B cell (primary cell): ENCODE measurements at regions not wholly inside any gene's neighbourhood (a gene's known extent, or its start where the extent isn't known, plus 50 kb on each side); places are given as distances from the start of the nearest gene placed in this dataset.

Source experiments
- ATAC-seq: fragments of 200-7000 bp; cut with Tn5 transposase; one replicate; pipeline ENCODE4 v1.10.0; 2021; ENCODE audit warnings: low read depth, mild to moderate bottlenecking, moderate number of reproducible peaks, moderate library complexity
- CTCF ChIA-PET: fragments of 350-600 bp; sonication (Branson Sonifier 250); formaldehyde crosslinking; loops from one replicate; lab custom pipeline; 2021; ENCODE audit warnings: antibody characterized with exemption, inconsistent platforms; lab: Charles Lee
- POLR2A ChIA-PET: fragments of 350-600 bp; sonication (Branson Sonifier 250); formaldehyde crosslinking; loops from one replicate; lab custom pipeline; 2021; ENCODE audit warnings: antibody characterized with exemption; lab: Charles Lee
- DNase-seq: peaks from one replicate; pipeline ENCODE4 v3.0.0; 2013
- H2AFZ ChIP-seq: 2 replicates; pipeline ENCODE4 v1.6.1; 2012; ENCODE audit warnings: mild to moderate bottlenecking, low read depth, low read length; ENCODE audit not compliant: insufficient read depth, poor library complexity, severe bottlenecking
- H3K27ac ChIP-seq, 2 donors: 1 replicate in 1 of 2; 2 replicates in 1 of 2; pipeline ENCODE4 v1.5.1; 2012 to 2013; ENCODE audit warnings: low read length in 2 of 2, mild to moderate bottlenecking in 2 of 2, moderate library complexity in 1 of 2
- H3K27me3 ChIP-seq, 4 experiments: fragments of 200-600 bp in 1 of 4; sonication (generic) in 1 of 4; replicated peaks in 1 of 4; 1 replicate in 2 of 4; 2 replicates in 2 of 4; pipeline versions ENCODE4 v1.6.1 to v1.7.0; 2013 to 2016; ENCODE audit warnings: low read length in 3 of 4, mild to moderate bottlenecking in 2 of 4, mixed read lengths in 1 of 4, moderate library complexity in 1 of 4; ENCODE audit not compliant: insufficient read depth in 4 of 4, control insufficient read depth in 3 of 4; ENCODE audit errors: control extremely low read depth in 1 of 4
- H3K36me3 ChIP-seq, 2 experiments: replicated peaks in 1 of 2; 1 replicate in 1 of 2; 2 replicates in 1 of 2; pipeline versions ENCODE4 v1.6.1 to v1.7.1; 2013; ENCODE audit warnings: low read length in 1 of 2; ENCODE audit not compliant: insufficient read depth in 2 of 2, control insufficient read depth in 1 of 2; ENCODE audit errors: control extremely low read depth in 1 of 2, extremely low read depth in 1 of 2
- H3K4me1 ChIP-seq, 2 donors: fragments of 200-600 bp in 1 of 2; sonication (generic) in 1 of 2; 1 replicate in 1 of 2; 2 replicates in 1 of 2; pipeline versions ENCODE4 v1.5.1 to v1.6.1; 2013 to 2017; ENCODE audit warnings: low read length in 2 of 2; ENCODE audit not compliant: control insufficient read depth in 2 of 2, insufficient read depth in 2 of 2
- H3K4me2 ChIP-seq: replicated peaks from 2 replicates; pipeline ENCODE3; 2012; ENCODE audit warnings: mild to moderate bottlenecking, low read depth, low read length; ENCODE audit not compliant: poor library complexity, severe bottlenecking
- H3K4me3 ChIP-seq, 5 experiments: fragments of 200-600 bp in 1 of 5; sonication (generic) in 1 of 5; 1 replicate in 3 of 5; 2 replicates in 2 of 5; pipeline versions ENCODE4 v1.5.1 to v1.7.0; 2011 to 2016; ENCODE audit warnings: low read length in 4 of 5, mild to moderate bottlenecking in 4 of 5, low read depth in 2 of 5, control low read depth in 1 of 5, moderate library complexity in 1 of 5; ENCODE audit not compliant: insufficient read depth in 1 of 5; ENCODE audit errors: control extremely low read depth in 1 of 5, extremely low read depth in 1 of 5
- H3K79me2 ChIP-seq: fragments of 200-600 bp; sonication (generic); one replicate; pipeline ENCODE4 v1.6.0; 2016; ENCODE audit warnings: low read length; ENCODE audit not compliant: control insufficient read depth, insufficient read depth
- H3K9ac ChIP-seq: fragments of 200-600 bp; sonication (generic); 2 replicates; pipeline ENCODE4 v1.6.1; 2017; ENCODE audit warnings: mild to moderate bottlenecking, low read length, moderate library complexity
- H3K9me3 ChIP-seq, 3 donors: one replicate each; pipeline versions ENCODE4 v1.6.1 to v1.7.1; 2013; ENCODE audit warnings: low read length in 2 of 3; ENCODE audit not compliant: control insufficient read depth in 2 of 3, insufficient read depth in 1 of 3; ENCODE audit errors: control extremely low read depth in 1 of 3
- H4K20me1 ChIP-seq: 2 replicates; pipeline ENCODE4 v1.6.0; 2012; ENCODE audit warnings: mild to moderate bottlenecking, low read length; ENCODE audit not compliant: insufficient read depth, control insufficient read depth, poor library complexity, severe bottlenecking
- H3K27ac Mint-ChIP-seq: one replicate; pipeline ENCODE4 v1.8.0; 2021; ENCODE audit warnings: mixed read lengths
- H3K27me3 Mint-ChIP-seq: one replicate; pipeline ENCODE4 v1.8.0; 2021; ENCODE audit warnings: mixed read lengths
- H3K4me1 Mint-ChIP-seq: one replicate; pipeline ENCODE4 v1.8.0; 2021; ENCODE audit warnings: mixed read lengths
- H3K4me3 Mint-ChIP-seq: one replicate; pipeline ENCODE4 v1.8.0; 2021; ENCODE audit warnings: mixed read lengths
- H3K9me3 Mint-ChIP-seq: one replicate; pipeline ENCODE4 v1.8.0; 2022; ENCODE audit warnings: mixed read lengths; ENCODE audit not compliant: insufficient read depth
- EZH2 ChIP-seq: IDR thresholded peaks from 2 replicates; pipeline ENCODE4 v1.6.1; 2012; ENCODE audit warnings: borderline replicate concordance, low read depth, mild to moderate bottlenecking, moderate library complexity, low read length; ENCODE audit not compliant: insufficient read depth, poor library complexity, severe bottlenecking
- WGBS: methylation state at CpG from one replicate; pipeline ENCODE4 v1.1.5; 2013; ENCODE audit warnings: missing lambda C conversion rate; ENCODE audit not compliant: insufficient coverage; 5-methylcytosine and 5-hydroxymethylcytosine counted together
- intact Hi-C: fragments of 100-400 bp; cut with micrococcal nuclease; formaldehyde crosslinking; loops from one replicate; pipeline ENCODE4 v1.10.0; 2022
- TF ChIP-seq, protein P1 (sequence below): fragments of 200-600 bp; IDR thresholded peaks from one replicate; pipeline ENCODE4 v1.8.0; 2022; ENCODE audit warnings: antibody characterized with exemption, mild to moderate bottlenecking

GRCh38 chrX:65841263-65841662, 173.8 kb downstream of the MSN start:
- CTCF ChIA-PET, result no interaction called here
- Histone ChIP-seq H4K20me1 (no peaks in the 10 kb centered on the region), H3K27ac (no peak overlapping the region), H2AFZ (no peak overlapping the region), H3K9ac (no peak overlapping the region), H3K36me3 (no peaks in the 10 kb centered on the region), H3K4me3 (no peak overlapping the region), H3K27me3 (no peaks in the 10 kb centered on the region), H3K4me1 (no peaks in the 10 kb centered on the region), H3K4me2 (no peak overlapping the region), H3K79me2 (no peaks in the 10 kb centered on the region), H3K9me3 (no peaks in the 10 kb centered on the region)
- Mint-ChIP-seq H3K27me3 (no peaks in the 10 kb centered on the region), H3K4me1 (no peaks in the 10 kb centered on the region), H3K4me3 (no peak overlapping the region), H3K9me3 (no peaks in the 10 kb centered on the region), H3K27ac (no peak overlapping the region)
- TF ChIP-seq, protein P1, sequence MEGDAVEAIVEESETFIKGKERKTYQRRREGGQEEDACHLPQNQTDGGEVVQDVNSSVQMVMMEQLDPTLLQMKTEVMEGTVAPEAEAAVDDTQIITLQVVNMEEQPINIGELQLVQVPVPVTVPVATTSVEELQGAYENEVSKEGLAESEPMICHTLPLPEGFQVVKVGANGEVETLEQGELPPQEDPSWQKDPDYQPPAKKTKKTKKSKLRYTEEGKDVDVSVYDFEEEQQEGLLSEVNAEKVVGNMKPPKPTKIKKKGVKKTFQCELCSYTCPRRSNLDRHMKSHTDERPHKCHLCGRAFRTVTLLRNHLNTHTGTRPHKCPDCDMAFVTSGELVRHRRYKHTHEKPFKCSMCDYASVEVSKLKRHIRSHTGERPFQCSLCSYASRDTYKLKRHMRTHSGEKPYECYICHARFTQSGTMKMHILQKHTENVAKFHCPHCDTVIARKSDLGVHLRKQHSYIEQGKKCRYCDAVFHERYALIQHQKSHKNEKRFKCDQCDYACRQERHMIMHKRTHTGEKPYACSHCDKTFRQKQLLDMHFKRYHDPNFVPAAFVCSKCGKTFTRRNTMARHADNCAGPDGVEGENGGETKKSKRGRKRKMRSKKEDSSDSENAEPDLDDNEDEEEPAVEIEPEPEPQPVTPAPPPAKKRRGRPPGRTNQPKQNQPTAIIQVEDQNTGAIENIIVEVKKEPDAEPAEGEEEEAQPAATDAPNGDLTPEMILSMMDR, result no peak
- TF ChIP-seq EZH2, result no peak
- intact Hi-C loops, result no loop called here
- DNase-seq (no peak), ATAC-seq (no peak)
- WGBS, result 100% methylated on average over 1 of the region's 2 CpGs
- POLR2A ChIA-PET, result no interaction called here

- Histone ChIP-seq H3K36me3 (no peaks in the 10 kb centered on the region), H3K9ac (no peak overlapping the region), H3K9me3 (no peaks in the 10 kb centered on the region), H3K4me3 (no peak overlapping the region), H2AFZ (no peak overlapping the region), H3K4me2 (no peak overlapping the region), H4K20me1 (no peaks in the 10 kb centered on the region), H3K4me1 (no peaks in the 10 kb centered on the region), H3K79me2 (no peaks in the 10 kb centered on the region), H3K27ac (no peak overlapping the region), H3K27me3 (no peaks in the 10 kb centered on the region)
- WGBS, result 100% methylated on average over 2 of the region's 3 CpGs
- Mint-ChIP-seq H3K4me3 (no peak overlapping the region), H3K27me3 (no peaks in the 10 kb centered on the region), H3K27ac (no peak overlapping the region), H3K4me1 (no peaks in the 10 kb centered on the region), H3K9me3 (no peaks in the 10 kb centered on the region)
- CTCF ChIA-PET, result no interaction called here
- DNase-seq (no peak), ATAC-seq (no peak)
- POLR2A ChIA-PET, result no interaction called here
- intact Hi-C loops, result no loop called here
- TF ChIP-seq EZH2, result no peak
- TF ChIP-seq, protein P1, result no peak
Measured at GRCh38 chrX:65838674-65839073, 171.2 kb downstream of the MSN start.
